Panc1 (cell line): ENCODE measurements at regions not wholly inside any gene's neighbourhood (a gene's known extent, or its start where the extent isn't known, plus 50 kb on each side); places are given as distances from the start of the nearest gene placed in this dataset.

ENCODE experiments used
- ATAC-seq: fragments of 200-7000 bp; cut with Tn5 transposase; 2 replicates; pipeline ENCODE4 v1.9.1; 2020; ENCODE audit warnings: mild to moderate bottlenecking, moderate library complexity
- BruUV-seq: library from RNA; stranded (reverse); fragments of 400-500 nt; replicated peaks from 2 replicates; lab custom pipeline; 2021; lab: Mats Ljungman, UMichigan
- CTCF ChIA-PET: fragments of 300-600 bp; sonication (Branson Sonifier 250); formaldehyde crosslinking; loops from one replicate; lab custom pipeline; 2022; ENCODE audit warnings: antibody characterized with exemption; lab: Charles Lee
- POLR2A ChIA-PET: fragments of 300-600 bp; sonication (Branson Sonifier 250); formaldehyde crosslinking; loops from one replicate; lab custom pipeline; 2022; ENCODE audit warnings: antibody characterized with exemption; lab: Charles Lee
- DNase-seq: peaks from one replicate; pipeline ENCODE4 v3.0.0-alpha.2; 2010; ENCODE audit warnings: low read depth, low spot score
- H3K27ac ChIP-seq: 2 replicates; pipeline ENCODE4 v1.5.1; 2011; ENCODE audit warnings: mild to moderate bottlenecking, low read length, inconsistent platforms
- H3K27me3 ChIP-seq: fragments of 200-500 bp; sonication (Bioruptor generic); 2 replicates; pipeline ENCODE4 v1.6.0; 2014; ENCODE audit warnings: low read length, inconsistent platforms; ENCODE audit not compliant: control insufficient read depth, insufficient read depth
- H3K36me3 ChIP-seq: fragments of 200-500 bp; sonication (Bioruptor generic); 2 replicates; pipeline ENCODE4 v1.5.1; 2014; ENCODE audit warnings: inconsistent platforms, mild to moderate bottlenecking, low read length, moderate library complexity; ENCODE audit not compliant: control insufficient read depth, insufficient read depth
- H3K4me1 ChIP-seq: 2 replicates; pipeline ENCODE4 v1.5.1; 2011; ENCODE audit warnings: inconsistent platforms, mild to moderate bottlenecking, low read length, moderate library complexity; ENCODE audit not compliant: control insufficient read depth, insufficient read depth
- H3K4me3 ChIP-seq, 2 experiments: 2 replicates each; pipeline ENCODE4 v1.5.1; 2011 to 2012; ENCODE audit warnings: low read depth in 2 of 2, low read length in 2 of 2, mild to moderate bottlenecking in 2 of 2, inconsistent platforms in 1 of 2, moderate library complexity in 1 of 2
- H3K9me3 ChIP-seq: fragments of 200-500 bp; sonication (Bioruptor generic); 2 replicates; pipeline ENCODE4 v1.5.1; 2014; ENCODE audit warnings: low read depth, mild to moderate bottlenecking, inconsistent platforms, low read length, moderate library complexity; ENCODE audit not compliant: control insufficient read depth, insufficient read depth
- POLR2AphosphoS5 ChIP-seq: IDR thresholded peaks from 2 replicates; pipeline ENCODE4 v1.6.1; 2012; ENCODE audit warnings: mild to moderate bottlenecking, low read depth, low read length, moderate library complexity
- REST ChIP-seq, 2 experiments: IDR thresholded peaks; 2 replicates each; pipeline ENCODE4 v1.6.1; 2011 to 2012; ENCODE audit warnings: low read depth in 2 of 2, control low read depth in 1 of 2, low read length in 1 of 2, mild to moderate bottlenecking in 1 of 2, moderate library complexity in 1 of 2; ENCODE audit not compliant: insufficient read depth in 1 of 2
- SIN3A ChIP-seq: IDR thresholded peaks from 2 replicates; pipeline ENCODE4 v1.6.1; 2012; ENCODE audit warnings: low read depth, mild to moderate bottlenecking, low read length, moderate library complexity, borderline replicate concordance; ENCODE audit not compliant: insufficient read depth
- TCF7L2 ChIP-seq: IDR thresholded peaks from 2 replicates; pipeline ENCODE4 v1.6.1; 2011; ENCODE audit warnings: mild to moderate bottlenecking, low read depth, low read length, inconsistent platforms
- in situ Hi-C: cut with HindIII; loops from 2 replicates; pipeline ENCODE4 v1.10.0; 2016; ENCODE audit warnings: low sequenced_read_pairs, low pct_unique_long_range_greater_than_20kb
- intact Hi-C: fragments of 100-400 bp; cut with micrococcal nuclease; formaldehyde crosslinking; loops from one replicate; pipeline ENCODE4 v1.10.0; 2022; ENCODE audit not compliant: unreplicated experiment
- TF ChIP-seq, protein P1 (sequence below): fragments of 450-650 bp; IDR thresholded peaks from 2 replicates; pipeline ENCODE4 v1.5.1; 2017; ENCODE audit warnings: mild to moderate bottlenecking

- no TSS peak for BruUV-seq
- Histone ChIP-seq H3K36me3 (no peaks in the 10 kb centered on the region), H3K27me3 (no peaks in the 10 kb centered on the region), H3K4me3 (no peak overlapping the region), H3K9me3 (no peaks in the 10 kb centered on the region), H3K4me1 (no peaks in the 10 kb centered on the region), H3K27ac (no peak overlapping the region)
- in situ Hi-C loops (no loop called here), intact Hi-C loops (no loop called here)
- DNase-seq (no peak), ATAC-seq (no peak)
- TF ChIP-seq, protein P1, sequence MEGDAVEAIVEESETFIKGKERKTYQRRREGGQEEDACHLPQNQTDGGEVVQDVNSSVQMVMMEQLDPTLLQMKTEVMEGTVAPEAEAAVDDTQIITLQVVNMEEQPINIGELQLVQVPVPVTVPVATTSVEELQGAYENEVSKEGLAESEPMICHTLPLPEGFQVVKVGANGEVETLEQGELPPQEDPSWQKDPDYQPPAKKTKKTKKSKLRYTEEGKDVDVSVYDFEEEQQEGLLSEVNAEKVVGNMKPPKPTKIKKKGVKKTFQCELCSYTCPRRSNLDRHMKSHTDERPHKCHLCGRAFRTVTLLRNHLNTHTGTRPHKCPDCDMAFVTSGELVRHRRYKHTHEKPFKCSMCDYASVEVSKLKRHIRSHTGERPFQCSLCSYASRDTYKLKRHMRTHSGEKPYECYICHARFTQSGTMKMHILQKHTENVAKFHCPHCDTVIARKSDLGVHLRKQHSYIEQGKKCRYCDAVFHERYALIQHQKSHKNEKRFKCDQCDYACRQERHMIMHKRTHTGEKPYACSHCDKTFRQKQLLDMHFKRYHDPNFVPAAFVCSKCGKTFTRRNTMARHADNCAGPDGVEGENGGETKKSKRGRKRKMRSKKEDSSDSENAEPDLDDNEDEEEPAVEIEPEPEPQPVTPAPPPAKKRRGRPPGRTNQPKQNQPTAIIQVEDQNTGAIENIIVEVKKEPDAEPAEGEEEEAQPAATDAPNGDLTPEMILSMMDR, result no peak
- TF ChIP-seq POLR2AphosphoS5 (no peak), TCF7L2 (no peak), REST (IDR thresholded peaks at IDR 0.05; ENCODE audit: insufficient read depth in 1 of 2, low read depth in 2 of 2, low read length in 1 of 2) (no peak), SIN3A (no peak)
- ChIA-PET CTCF (no interaction called here), POLR2A (no interaction called here)
These were observed 833.8 kb upstream of the PIK3C3 start for GRCh38 chr18:41121116-41121826.

GRCh38 chr18:41119031-41119430 lies 836.0 kb upstream of the PIK3C3 start:
- CTCF ChIA-PET, result no interaction called here
- intact Hi-C loops, result no loop called here
- no peaks in the 10 kb centered on the region for H3K27me3 ChIP-seq
- in situ Hi-C loops, result no loop called here
- H3K4me1 ChIP-seq, result no peaks in the 10 kb centered on the region
- DNase-seq (no peak), ATAC-seq (no peak)
- no peaks in the 10 kb centered on the region for H3K36me3 ChIP-seq
- no peak overlapping the region for H3K27ac ChIP-seq
- TF ChIP-seq POLR2AphosphoS5 (no peak), REST (IDR thresholded peaks at IDR 0.05; ENCODE audit: insufficient read depth in 1 of 2, low read depth in 2 of 2, low read length in 1 of 2) (no peak)
- no peak overlapping the region for H3K4me3 ChIP-seq
- no TSS peak for BruUV-seq
- H3K9me3 ChIP-seq, result no peaks in the 10 kb centered on the region
- POLR2A ChIA-PET, result no interaction called here
